CD4-positive, alpha-beta T cell (primary cell): ENCODE measurements at regions not wholly inside any gene's neighbourhood (a gene's known extent, or its start where the extent isn't known, plus 50 kb on each side); places are given as distances from the start of the nearest gene placed in this dataset.

ENCODE experiments used
- ATAC-seq: fragments of 200-7000 bp; cut with Tn5 transposase; one replicate; pipeline ENCODE4 v1.10.0; 2022; ENCODE audit warnings: mild to moderate bottlenecking; ENCODE audit not compliant: poor library complexity
- CTCF ChIA-PET: fragments of 350-600 bp; sonication (Branson Sonifier 250); formaldehyde crosslinking; loops from one replicate; lab custom pipeline; 2021; ENCODE audit warnings: antibody characterized with exemption, inconsistent platforms; lab: Charles Lee
- POLR2A ChIA-PET: fragments of 350-600 bp; sonication (Branson Sonifier 250); formaldehyde crosslinking; loops from one replicate; lab custom pipeline; 2021; ENCODE audit warnings: antibody characterized with exemption, inconsistent platforms; lab: Charles Lee
- DNase-seq, 14 experiments: peaks; one replicate each; pipeline ENCODE4 v3.0.0-alpha.2; 2013 to 2020; ENCODE audit warnings: mixed read lengths in 2 of 14
- H3K27ac ChIP-seq, 2 donors: one replicate each; pipeline versions ENCODE4 v1.5.1 to v1.7.0; 2013; ENCODE audit warnings: low read length in 2 of 2, low read depth in 1 of 2, mild to moderate bottlenecking in 1 of 2
- H3K27me3 ChIP-seq, 2 experiments: 1 replicate in 1 of 2; 2 replicates in 1 of 2; pipeline versions ENCODE4 v1.6.1 to v1.7.0; 2013; ENCODE audit warnings: low read length in 2 of 2, control low read depth in 1 of 2, mild to moderate bottlenecking in 1 of 2, moderate library complexity in 1 of 2; ENCODE audit not compliant: insufficient read depth in 2 of 2, control insufficient read depth in 1 of 2
- H3K36me3 ChIP-seq: one replicate; pipeline ENCODE4 v1.6.1; 2013; ENCODE audit warnings: low read length, control low read depth; ENCODE audit not compliant: insufficient read depth
- H3K4me1 ChIP-seq: one replicate; pipeline ENCODE4 v1.6.1; 2013; ENCODE audit warnings: low read length, control low read depth; ENCODE audit not compliant: insufficient read depth
- H3K4me3 ChIP-seq: one replicate; pipeline ENCODE4 v1.5.1; 2013; ENCODE audit warnings: mild to moderate bottlenecking, low read length, moderate library complexity
- H3K9me3 ChIP-seq, 2 experiments: 1 replicate in 1 of 2; 2 replicates in 1 of 2; pipeline versions ENCODE4 v1.6.1 to v1.7.0; 2013; ENCODE audit warnings: low read length in 2 of 2, mild to moderate bottlenecking in 2 of 2, control low read depth in 1 of 2, moderate library complexity in 1 of 2; ENCODE audit not compliant: control insufficient read depth in 1 of 2, insufficient read depth in 1 of 2
- H3K27ac Mint-ChIP-seq: one replicate; pipeline ENCODE4 v1.8.0; 2020; ENCODE audit warnings: mixed read lengths
- H3K27me3 Mint-ChIP-seq: one replicate; pipeline ENCODE4 v1.8.0; 2021; ENCODE audit warnings: mixed read lengths
- H3K36me3 Mint-ChIP-seq: one replicate; pipeline ENCODE4 v1.8.0; 2021; ENCODE audit warnings: low read depth, mixed read lengths
- H3K4me1 Mint-ChIP-seq: one replicate; pipeline ENCODE4 v1.8.0; 2021; ENCODE audit warnings: low read depth, mixed read lengths
- H3K4me3 Mint-ChIP-seq: one replicate; pipeline ENCODE4 v1.8.0; 2020; ENCODE audit warnings: mild to moderate bottlenecking, mixed read lengths
- H3K9me3 Mint-ChIP-seq: one replicate; pipeline ENCODE4 v1.8.0; 2020; ENCODE audit warnings: mixed read lengths
- intact Hi-C, 2 experiments: fragments of 100-400 bp; cut with DNase I in 1 of 2; cut with micrococcal nuclease in 1 of 2; formaldehyde crosslinking; loops; one replicate each; pipeline versions ENCODE4 v1.15.1 to v1.9.0; 2023 to 2025; cut with DNase I, micrococcal nuclease
- TF ChIP-seq, protein P1 (sequence below): fragments of 200-600 bp; IDR thresholded peaks from one replicate; pipeline ENCODE4 v1.8.0; 2022; ENCODE audit warnings: antibody characterized with exemption, mild to moderate bottlenecking

DNA sequence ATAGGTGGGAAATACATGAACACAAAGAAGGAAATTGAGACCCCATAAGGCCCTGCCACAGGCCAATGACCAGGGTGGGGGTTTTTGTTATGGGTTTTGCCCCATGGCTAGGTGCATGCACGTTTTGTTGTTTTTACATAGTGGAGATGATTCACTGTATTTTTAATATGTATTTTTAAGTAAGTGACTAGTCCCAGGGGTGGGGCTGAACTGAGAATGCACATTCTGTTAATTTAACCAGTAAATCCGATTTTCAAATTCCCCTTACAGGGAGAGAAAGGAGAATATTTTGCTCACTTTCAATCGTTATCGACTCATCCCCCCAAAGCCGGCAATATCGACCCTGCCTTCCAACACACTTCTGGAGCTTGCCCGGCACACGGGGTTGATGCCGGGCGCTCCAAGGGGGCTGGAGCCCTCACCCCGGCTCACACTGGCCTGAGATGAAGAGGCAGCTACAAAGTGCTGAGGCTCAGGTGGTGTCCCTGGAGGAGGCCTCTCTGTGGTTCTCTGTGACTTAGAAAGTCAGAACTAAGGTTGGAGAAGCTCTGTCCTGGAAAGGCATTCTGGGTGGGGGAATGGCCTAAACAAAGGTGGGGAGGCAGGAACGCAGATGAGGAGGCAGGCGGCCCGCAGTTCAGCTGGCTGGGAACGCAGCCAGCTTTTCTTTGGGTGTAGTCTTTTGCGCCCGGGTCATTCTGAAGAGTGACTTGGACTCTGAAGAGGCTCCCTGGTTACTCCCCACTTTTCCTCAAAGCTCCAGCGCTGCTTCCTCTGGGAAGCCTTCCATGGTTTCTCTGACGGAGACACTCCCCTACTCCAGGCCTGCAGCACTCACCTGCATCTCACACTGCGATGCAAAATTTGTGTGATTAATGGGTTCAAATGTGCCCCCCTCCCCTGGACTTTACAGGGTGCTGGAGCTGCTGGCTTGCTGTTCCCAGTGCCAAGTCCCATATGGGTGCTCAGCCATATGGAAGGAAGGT, 50.7 kb upstream of the DLK1 start:
- Mint-ChIP-seq H3K36me3 (no peaks in the 10 kb centered on the region), H3K4me3 (no peak overlapping the region), H3K4me1 (no peaks in the 10 kb centered on the region), H3K9me3 (no peaks in the 10 kb centered on the region), H3K27ac (no peak overlapping the region), H3K27me3 (peaks cover 43% of the 10 kb centered on the region)
- Histone ChIP-seq H3K36me3 (no peaks in the 10 kb centered on the region), H3K27ac (no peak overlapping the region), H3K9me3 (peaks cover 0 to 5% of the 10 kb centered on the region in 2 experiments), H3K4me1 (peaks cover 10% of the 10 kb centered on the region), H3K27me3 (peaks cover 22 to 28% of the 10 kb centered on the region in 2 experiments), H3K4me3 (no peak overlapping the region)
- ATAC-seq (no peak), DNase-seq (no peak)
- POLR2A ChIA-PET: no interaction called here
- TF ChIP-seq, protein P1, sequence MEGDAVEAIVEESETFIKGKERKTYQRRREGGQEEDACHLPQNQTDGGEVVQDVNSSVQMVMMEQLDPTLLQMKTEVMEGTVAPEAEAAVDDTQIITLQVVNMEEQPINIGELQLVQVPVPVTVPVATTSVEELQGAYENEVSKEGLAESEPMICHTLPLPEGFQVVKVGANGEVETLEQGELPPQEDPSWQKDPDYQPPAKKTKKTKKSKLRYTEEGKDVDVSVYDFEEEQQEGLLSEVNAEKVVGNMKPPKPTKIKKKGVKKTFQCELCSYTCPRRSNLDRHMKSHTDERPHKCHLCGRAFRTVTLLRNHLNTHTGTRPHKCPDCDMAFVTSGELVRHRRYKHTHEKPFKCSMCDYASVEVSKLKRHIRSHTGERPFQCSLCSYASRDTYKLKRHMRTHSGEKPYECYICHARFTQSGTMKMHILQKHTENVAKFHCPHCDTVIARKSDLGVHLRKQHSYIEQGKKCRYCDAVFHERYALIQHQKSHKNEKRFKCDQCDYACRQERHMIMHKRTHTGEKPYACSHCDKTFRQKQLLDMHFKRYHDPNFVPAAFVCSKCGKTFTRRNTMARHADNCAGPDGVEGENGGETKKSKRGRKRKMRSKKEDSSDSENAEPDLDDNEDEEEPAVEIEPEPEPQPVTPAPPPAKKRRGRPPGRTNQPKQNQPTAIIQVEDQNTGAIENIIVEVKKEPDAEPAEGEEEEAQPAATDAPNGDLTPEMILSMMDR: no peak
- intact Hi-C loops: no loop called here
- CTCF ChIA-PET: interaction anchor here (1.5 kb wide), 1 partner anchor 30 kb away, joined by 3 read pairs; no protein-coding TSS in a partner anchor
